Peyer's patch (tissue), 4 donors: ENCODE measurements at regions not wholly inside any gene's neighbourhood (a gene's known extent, or its start where the extent isn't known, plus 50 kb on each side); places are given as distances from the start of the nearest gene placed in this dataset.
"Not testable (repeated sequence)": the region's sequence is repeated elsewhere in the genome, so short reads cannot be mapped to it uniquely, and the experiment has no call there.

Source experiments
- DNase-seq, 3 donors: peaks; one replicate each; pipeline ENCODE4 v3.0.0-alpha.2; 2017 to 2019
- H3K27ac ChIP-seq, 4 donors: fragments of 200-600 bp; sonication (generic); one replicate each; pipeline ENCODE4 v1.5.1; 2016 to 2019
- H3K27me3 ChIP-seq, 2 donors: fragments of 200-600 bp; sonication (generic); one replicate each; pipeline ENCODE4 v1.5.1; 2019
- H3K36me3 ChIP-seq, 3 donors: fragments of 200-600 bp; sonication (generic); one replicate each; pipeline ENCODE4 v1.5.1; 2016 to 2019
- H3K4me1 ChIP-seq, 4 donors: fragments of 200-600 bp; sonication (generic); one replicate each; pipeline ENCODE4 v1.5.1; 2016 to 2019
- H3K4me3 ChIP-seq, 4 donors: fragments of 200-600 bp; sonication (generic); 1 replicate in 3 of 4; 2 replicates in 1 of 4; pipeline ENCODE4 v1.5.1; 2016 to 2019; ENCODE audit warnings: mild to moderate bottlenecking in 1 of 4
- H3K9me3 ChIP-seq, 4 donors: fragments of 200-600 bp; sonication (generic); one replicate each; pipeline ENCODE4 v1.5.1; 2016 to 2019; ENCODE audit warnings: mild to moderate bottlenecking in 1 of 4
- POLR2A ChIP-seq, 2 donors: fragments of 450-650 bp; IDR thresholded peaks; one replicate each; pipeline ENCODE4 v1.5.1; 2017; ENCODE audit warnings: antibody characterized with exemption in 2 of 2, mild to moderate bottlenecking in 2 of 2, moderate library complexity in 2 of 2
- TF ChIP-seq, protein P1 (sequence below), 6 experiments: fragments of 450-650 bp in 4 of 6; fragments of 200-600 bp in 2 of 6; sonication (generic) in 1 of 6; IDR thresholded peaks; one replicate each; pipeline ENCODE4 v1.5.1; 2017 to 2019; ENCODE audit warnings: antibody characterized with exemption in 6 of 6, mild to moderate bottlenecking in 3 of 6, moderate library complexity in 1 of 6

GRCh38 chr1:29551123-29551936, 315.0 kb downstream of the PTPRU start:
- H3K27me3 ChIP-seq, result no peaks in the 10 kb centered on the region
- TF ChIP-seq, protein P1, sequence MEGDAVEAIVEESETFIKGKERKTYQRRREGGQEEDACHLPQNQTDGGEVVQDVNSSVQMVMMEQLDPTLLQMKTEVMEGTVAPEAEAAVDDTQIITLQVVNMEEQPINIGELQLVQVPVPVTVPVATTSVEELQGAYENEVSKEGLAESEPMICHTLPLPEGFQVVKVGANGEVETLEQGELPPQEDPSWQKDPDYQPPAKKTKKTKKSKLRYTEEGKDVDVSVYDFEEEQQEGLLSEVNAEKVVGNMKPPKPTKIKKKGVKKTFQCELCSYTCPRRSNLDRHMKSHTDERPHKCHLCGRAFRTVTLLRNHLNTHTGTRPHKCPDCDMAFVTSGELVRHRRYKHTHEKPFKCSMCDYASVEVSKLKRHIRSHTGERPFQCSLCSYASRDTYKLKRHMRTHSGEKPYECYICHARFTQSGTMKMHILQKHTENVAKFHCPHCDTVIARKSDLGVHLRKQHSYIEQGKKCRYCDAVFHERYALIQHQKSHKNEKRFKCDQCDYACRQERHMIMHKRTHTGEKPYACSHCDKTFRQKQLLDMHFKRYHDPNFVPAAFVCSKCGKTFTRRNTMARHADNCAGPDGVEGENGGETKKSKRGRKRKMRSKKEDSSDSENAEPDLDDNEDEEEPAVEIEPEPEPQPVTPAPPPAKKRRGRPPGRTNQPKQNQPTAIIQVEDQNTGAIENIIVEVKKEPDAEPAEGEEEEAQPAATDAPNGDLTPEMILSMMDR (IDR thresholded peaks at IDR 0.05), result no peak
- no peak for TF ChIP-seq POLR2A (IDR thresholded peaks at IDR 0.05)

GRCh38 chr1:29550119-29550841, 314.0 kb downstream of the PTPRU start:
- no peaks in the 10 kb centered on the region for H3K27me3 ChIP-seq
- no peak for TF ChIP-seq POLR2A (IDR thresholded peaks at IDR 0.05)
- TF ChIP-seq, protein P1 (IDR thresholded peaks at IDR 0.05), result no peak
- no peaks in the 10 kb centered on the region for H3K36me3 ChIP-seq
- H3K4me3 ChIP-seq, result no peak overlapping the region
- no peaks in the 10 kb centered on the region for H3K4me1 ChIP-seq
- no peaks in the 10 kb centered on the region for H3K9me3 ChIP-seq
- no peak overlapping the region for H3K27ac ChIP-seq
- DNase-seq, result no peak

More at GRCh38 chr1:29551123-29551936, 315.0 kb downstream of the PTPRU start:
- no peaks in the 10 kb centered on the region for H3K9me3 ChIP-seq
- no peak for DNase-seq
- no peaks in the 10 kb centered on the region for H3K4me1 ChIP-seq
- H3K4me3 ChIP-seq, result no peak overlapping the region
- H3K27ac ChIP-seq, result no peak overlapping the region
- no peaks in the 10 kb centered on the region for H3K36me3 ChIP-seq

- not testable (repeated sequence) for DNase-seq, H3K9me3 ChIP-seq, H3K27me3 ChIP-seq, H3K4me1 ChIP-seq, H3K36me3 ChIP-seq, H3K4me3 ChIP-seq, H3K27ac ChIP-seq
Observed at GRCh38 chr1:29549728-29550118, 313.4 kb downstream of the PTPRU start.

- no peak for TF ChIP-seq POLR2A (IDR thresholded peaks at IDR 0.05)
- TF ChIP-seq, protein P1 (IDR thresholded peaks at IDR 0.05), result no peak
- no peaks in the 10 kb centered on the region for H3K4me1 ChIP-seq
- H3K36me3 ChIP-seq, result no peaks in the 10 kb centered on the region
- no peak for DNase-seq
- no peak overlapping the region for H3K4me3 ChIP-seq
- H3K27ac ChIP-seq, result no peak overlapping the region
- H3K27me3 ChIP-seq, result no peaks in the 10 kb centered on the region
- H3K9me3 ChIP-seq, result no peaks in the 10 kb centered on the region
Observed at GRCh38 chr1:29549001-29549400, 312.7 kb downstream of the PTPRU start.

DNA sequence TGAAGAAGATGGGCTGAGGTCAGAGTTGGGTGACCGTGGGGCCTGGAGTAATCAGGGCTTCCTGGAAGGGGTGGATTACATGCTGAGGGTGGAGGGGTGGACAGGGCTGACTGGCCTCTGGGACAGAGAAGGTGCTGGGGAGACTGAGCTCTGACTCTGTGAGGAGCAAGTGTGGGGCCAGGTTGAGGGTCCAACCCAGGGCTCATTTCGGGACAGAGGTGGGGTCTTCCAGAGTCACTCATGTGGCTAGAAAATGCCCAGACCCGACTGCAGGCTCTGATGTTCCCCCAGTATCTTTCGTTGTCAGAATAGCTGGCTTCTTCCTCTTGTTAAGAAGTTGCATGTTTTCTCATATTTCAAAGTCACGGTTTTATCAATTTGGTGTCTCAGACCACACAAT, 311.8 kb downstream of the PTPRU start:
- no peak for TF ChIP-seq POLR2A (IDR thresholded peaks at IDR 0.05)
- TF ChIP-seq, protein P1 (IDR thresholded peaks at IDR 0.05), result no peak
- no peak overlapping the region for H3K4me3 ChIP-seq
- H3K36me3 ChIP-seq, result no peaks in the 10 kb centered on the region
- H3K4me1 ChIP-seq, result no peaks in the 10 kb centered on the region
- no peak overlapping the region for H3K27ac ChIP-seq
- no peak for DNase-seq
- no peaks in the 10 kb centered on the region for H3K27me3 ChIP-seq
- H3K9me3 ChIP-seq, result no peaks in the 10 kb centered on the region

GRCh38 chr1:29547300-29547699, 311.0 kb downstream of the PTPRU start:
- Histone ChIP-seq H3K27ac (no peak overlapping the region), H3K27me3 (no peaks in the 10 kb centered on the region), H3K9me3 (no peaks in the 10 kb centered on the region), H3K4me3 (no peak overlapping the region), H3K4me1 (no peaks in the 10 kb centered on the region), H3K36me3 (no peaks in the 10 kb centered on the region)
- DNase-seq, result no peak
- TF ChIP-seq POLR2A (IDR thresholded peaks at IDR 0.05), result no peak
- TF ChIP-seq, protein P1 (IDR thresholded peaks at IDR 0.05), result no peak
